SK-N-SH treated with all-trans-retinoic acid at 6 μM for 48 hours (cell line): ENCODE measurements at regions not wholly inside any gene's neighbourhood (a gene's known extent, or its start where the extent isn't known, plus 50 kb on each side); places are given as distances from the start of the nearest gene placed in this dataset.
"Not testable (repeated sequence)": the region's sequence is repeated elsewhere in the genome, so short reads cannot be mapped to it uniquely, and the experiment has no call there.

Source experiments
- ARNTL ChIP-seq: fragments of 450-650 bp; formaldehyde crosslinking; IDR thresholded peaks from 2 replicates; pipeline ENCODE4 v1.5.0; 2020; ENCODE audit warnings: low read depth, mild to moderate bottlenecking, moderate library complexity, borderline replicate concordance
- BACH2 ChIP-seq: fragments of 250-450 bp; sonication (Bioruptor Pico); IDR thresholded peaks from 2 replicates; pipeline ENCODE4 v1.9.0; 2021; ENCODE audit warnings: mild to moderate bottlenecking, borderline replicate concordance
- CSDC2 ChIP-seq: fragments of 250-450 bp; sonication (Bioruptor Pico); IDR thresholded peaks from 2 replicates; pipeline ENCODE4 v1.5.0; 2020; ENCODE audit warnings: mild to moderate bottlenecking, moderate library complexity
- PPARA ChIP-seq: fragments of 250-450 bp; sonication (Bioruptor Pico); IDR thresholded peaks from 2 replicates; pipeline ENCODE4 v1.5.0; 2020; ENCODE audit warnings: mild to moderate bottlenecking, borderline replicate concordance
- RARB ChIP-seq: fragments of 250-450 bp; sonication (Bioruptor Pico); IDR thresholded peaks from 2 replicates; pipeline ENCODE4 v1.8.0; 2021; ENCODE audit warnings: mild to moderate bottlenecking, moderate library complexity
- ZFP3 ChIP-seq: fragments of 250-450 bp; sonication (Bioruptor Pico); IDR thresholded peaks from 2 replicates; pipeline ENCODE4 v1.5.0; 2020; ENCODE audit warnings: mild to moderate bottlenecking, moderate library complexity
- ZFP30 ChIP-seq: fragments of 450-650 bp; formaldehyde crosslinking; IDR thresholded peaks from 2 replicates; pipeline ENCODE4 v1.5.0; 2022; ENCODE audit warnings: mild to moderate bottlenecking, moderate library complexity
- ZNF70 ChIP-seq: fragments of 450-650 bp; formaldehyde crosslinking; IDR thresholded peaks from 2 replicates; pipeline ENCODE4 v1.5.0; 2020; ENCODE audit warnings: mild to moderate bottlenecking, moderate library complexity
- ZNF8 ChIP-seq: fragments of 450-650 bp; formaldehyde crosslinking; IDR thresholded peaks from 2 replicates; pipeline ENCODE4 v1.5.0; 2020; ENCODE audit warnings: mild to moderate bottlenecking, moderate library complexity
- TF ChIP-seq, protein P1 (sequence below): fragments of 250-450 bp; sonication (Bioruptor Pico); IDR thresholded peaks from 2 replicates; pipeline ENCODE4 v1.5.1; 2020; ENCODE audit warnings: low read depth, mild to moderate bottlenecking, moderate library complexity
- TF ChIP-seq, protein P2 (sequence below): fragments of 250-450 bp; sonication (Bioruptor Pico); IDR thresholded peaks from 2 replicates; pipeline ENCODE4 v1.8.0; 2020; ENCODE audit warnings: mild to moderate bottlenecking, moderate library complexity, borderline replicate concordance

DNA sequence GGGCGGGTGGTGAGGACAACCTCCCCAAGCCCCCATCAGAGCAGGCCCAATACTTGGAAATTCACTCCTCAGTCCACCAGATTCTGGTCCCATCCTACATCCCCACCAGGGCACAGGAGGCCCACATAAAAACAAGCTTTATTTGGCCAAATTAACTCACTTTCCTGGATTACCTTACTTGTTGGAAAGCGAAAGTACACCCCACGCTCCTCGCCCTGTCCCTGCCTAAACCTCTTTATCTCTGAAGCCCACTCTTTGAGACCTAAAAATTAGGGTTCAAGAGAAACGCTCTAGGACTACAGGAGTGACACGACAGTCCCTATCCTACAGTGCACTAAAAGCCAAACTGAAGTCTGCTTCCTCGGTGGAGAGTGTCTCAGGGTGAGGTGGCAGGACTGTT, 674.6 kb downstream of the SPATA31A7 start:
- not testable (repeated sequence) for TF ChIP-seq ZNF8; PPARA; ARNTL (CRISPR knock-in tag); ZFP30 (CRISPR knock-in tag); RARB; CSDC2 (CRISPR knock-in tag); ZFP3 (CRISPR knock-in tag); ZNF70; BACH2 (CRISPR knock-in tag)
- TF ChIP-seq, protein P1, sequence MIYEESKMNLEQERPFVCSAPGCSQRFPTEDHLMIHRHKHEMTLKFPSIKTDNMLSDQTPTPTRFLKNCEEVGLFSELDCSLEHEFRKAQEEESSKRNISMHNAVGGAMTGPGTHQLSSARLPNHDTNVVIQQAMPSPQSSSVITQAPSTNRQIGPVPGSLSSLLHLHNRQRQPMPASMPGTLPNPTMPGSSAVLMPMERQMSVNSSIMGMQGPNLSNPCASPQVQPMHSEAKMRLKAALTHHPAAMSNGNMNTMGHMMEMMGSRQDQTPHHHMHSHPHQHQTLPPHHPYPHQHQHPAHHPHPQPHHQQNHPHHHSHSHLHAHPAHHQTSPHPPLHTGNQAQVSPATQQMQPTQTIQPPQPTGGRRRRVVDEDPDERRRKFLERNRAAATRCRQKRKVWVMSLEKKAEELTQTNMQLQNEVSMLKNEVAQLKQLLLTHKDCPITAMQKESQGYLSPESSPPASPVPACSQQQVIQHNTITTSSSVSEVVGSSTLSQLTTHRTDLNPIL (CRISPR knock-in tag) = not testable (repeated sequence)
- TF ChIP-seq, protein P2, sequence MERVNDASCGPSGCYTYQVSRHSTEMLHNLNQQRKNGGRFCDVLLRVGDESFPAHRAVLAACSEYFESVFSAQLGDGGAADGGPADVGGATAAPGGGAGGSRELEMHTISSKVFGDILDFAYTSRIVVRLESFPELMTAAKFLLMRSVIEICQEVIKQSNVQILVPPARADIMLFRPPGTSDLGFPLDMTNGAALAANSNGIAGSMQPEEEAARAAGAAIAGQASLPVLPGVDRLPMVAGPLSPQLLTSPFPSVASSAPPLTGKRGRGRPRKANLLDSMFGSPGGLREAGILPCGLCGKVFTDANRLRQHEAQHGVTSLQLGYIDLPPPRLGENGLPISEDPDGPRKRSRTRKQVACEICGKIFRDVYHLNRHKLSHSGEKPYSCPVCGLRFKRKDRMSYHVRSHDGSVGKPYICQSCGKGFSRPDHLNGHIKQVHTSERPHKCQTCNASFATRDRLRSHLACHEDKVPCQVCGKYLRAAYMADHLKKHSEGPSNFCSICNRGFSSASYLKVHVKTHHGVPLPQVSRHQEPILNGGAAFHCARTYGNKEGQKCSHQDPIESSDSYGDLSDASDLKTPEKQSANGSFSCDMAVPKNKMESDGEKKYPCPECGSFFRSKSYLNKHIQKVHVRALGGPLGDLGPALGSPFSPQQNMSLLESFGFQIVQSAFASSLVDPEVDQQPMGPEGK = not testable (repeated sequence)
